ENCODE measurements at regions not wholly inside any gene's neighbourhood (a gene's known extent, or its start where the extent isn't known, plus 50 kb on each side); places are given as distances from the start of the nearest gene placed in this dataset.
A peak's percentile ranks its signal among the peaks of the same experiment; 100 is the strongest.

DNA sequence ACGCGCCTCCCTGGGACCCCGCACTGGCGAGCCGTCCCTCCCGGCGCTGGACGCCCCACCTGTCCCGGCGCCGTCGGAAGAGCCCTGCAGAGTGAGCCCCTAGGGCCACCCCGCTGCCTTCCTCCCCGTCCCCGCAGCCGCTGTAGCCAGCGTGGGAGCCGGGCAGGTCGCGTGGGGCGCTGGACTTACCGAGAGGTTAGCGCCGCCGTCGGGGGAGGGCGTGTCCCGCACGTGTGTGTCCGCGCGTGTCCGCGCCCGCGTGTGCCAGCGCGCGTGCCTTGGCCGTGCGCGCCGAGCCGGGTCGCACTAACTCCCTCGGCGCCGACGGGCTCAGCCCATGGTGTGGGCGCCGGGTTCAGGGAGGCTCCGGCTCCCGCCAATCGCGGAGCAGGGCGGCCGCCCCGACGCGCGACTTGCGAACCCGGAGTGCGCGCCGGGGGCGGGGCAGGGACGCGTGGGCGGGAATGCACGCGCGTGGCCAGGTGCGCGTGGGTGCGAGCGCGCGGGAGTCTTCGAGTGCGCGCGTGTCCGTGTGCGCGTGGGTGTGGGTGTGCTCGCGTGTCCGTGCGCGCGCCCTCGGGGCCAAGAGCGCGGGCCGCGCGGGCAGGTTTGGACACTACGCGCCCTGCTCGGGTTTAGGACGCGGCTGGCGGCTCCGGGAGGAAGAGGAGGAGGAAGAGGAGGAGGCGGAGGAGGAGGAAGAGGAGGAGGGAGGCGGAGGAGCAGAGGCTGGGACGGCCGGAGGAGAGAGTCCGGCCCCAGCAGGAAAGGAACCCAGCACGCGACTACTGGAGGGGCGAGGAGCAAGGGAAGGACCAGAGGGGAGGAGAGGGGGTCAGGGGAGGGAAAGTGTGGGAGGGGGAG lies 145.2 kb upstream of the ETS2 start:
- Histone ChIP-seq H3K36me3 (ENCODE audit: control insufficient read depth, insufficient read depth, low read length) (no peaks in the 10 kb centered on the region), H3K27me3 (ENCODE audit: control insufficient read depth, insufficient read depth, low read length) (peaks cover 45% of the 10 kb centered on the region), H3K4me3 (ENCODE audit: low read depth, low read length) (peak overlapping the region; percentile 24)
- TF ChIP-seq, protein P1, sequence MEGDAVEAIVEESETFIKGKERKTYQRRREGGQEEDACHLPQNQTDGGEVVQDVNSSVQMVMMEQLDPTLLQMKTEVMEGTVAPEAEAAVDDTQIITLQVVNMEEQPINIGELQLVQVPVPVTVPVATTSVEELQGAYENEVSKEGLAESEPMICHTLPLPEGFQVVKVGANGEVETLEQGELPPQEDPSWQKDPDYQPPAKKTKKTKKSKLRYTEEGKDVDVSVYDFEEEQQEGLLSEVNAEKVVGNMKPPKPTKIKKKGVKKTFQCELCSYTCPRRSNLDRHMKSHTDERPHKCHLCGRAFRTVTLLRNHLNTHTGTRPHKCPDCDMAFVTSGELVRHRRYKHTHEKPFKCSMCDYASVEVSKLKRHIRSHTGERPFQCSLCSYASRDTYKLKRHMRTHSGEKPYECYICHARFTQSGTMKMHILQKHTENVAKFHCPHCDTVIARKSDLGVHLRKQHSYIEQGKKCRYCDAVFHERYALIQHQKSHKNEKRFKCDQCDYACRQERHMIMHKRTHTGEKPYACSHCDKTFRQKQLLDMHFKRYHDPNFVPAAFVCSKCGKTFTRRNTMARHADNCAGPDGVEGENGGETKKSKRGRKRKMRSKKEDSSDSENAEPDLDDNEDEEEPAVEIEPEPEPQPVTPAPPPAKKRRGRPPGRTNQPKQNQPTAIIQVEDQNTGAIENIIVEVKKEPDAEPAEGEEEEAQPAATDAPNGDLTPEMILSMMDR (IDR thresholded peaks at IDR 0.05; ENCODE audit: insufficient read depth, low read length, poor library complexity, severe bottlenecking): no peak
- DNase-seq (ENCODE audit: low read depth): no peak

DNA sequence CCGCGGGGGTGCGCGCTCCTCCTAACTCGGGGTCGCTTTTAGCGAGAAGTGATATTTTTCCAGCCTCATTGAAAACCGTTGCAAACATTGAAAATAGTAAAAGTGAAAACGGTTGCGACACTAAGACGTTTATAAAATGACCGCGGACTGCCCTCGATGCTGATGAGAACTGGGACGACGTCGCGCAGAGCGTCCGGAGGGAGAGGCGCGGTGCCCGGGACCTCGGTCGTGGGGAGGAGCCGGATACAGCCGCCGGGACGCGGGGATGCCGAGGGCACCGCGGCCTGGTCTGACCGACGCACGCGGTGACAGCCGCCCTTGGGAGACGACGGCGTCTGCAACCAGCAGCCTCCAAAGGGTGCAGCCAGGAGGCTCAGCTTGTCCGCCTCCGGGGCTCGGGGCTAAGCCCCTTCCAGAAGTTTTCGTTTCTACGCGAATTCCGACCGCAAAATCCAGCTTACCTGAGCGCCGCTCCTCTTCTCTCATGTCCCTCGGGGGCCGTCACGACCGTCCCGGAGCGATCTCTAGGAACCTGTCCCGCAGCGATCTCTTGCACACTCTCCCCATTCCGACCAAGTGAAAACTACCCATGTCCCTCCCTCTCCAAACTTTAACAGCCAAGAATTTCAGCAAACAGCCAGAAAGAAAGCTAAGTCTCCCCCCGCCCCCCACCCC lies 144.4 kb upstream of the ETS2 start:
- Histone ChIP-seq H3K27me3 (ENCODE audit: control insufficient read depth, insufficient read depth, low read length) (peaks cover 40% of the 10 kb centered on the region), H3K36me3 (ENCODE audit: control insufficient read depth, insufficient read depth, low read length) (no peaks in the 10 kb centered on the region), H3K4me3 (ENCODE audit: low read depth, low read length) (peak overlapping the region; percentile 24)
- TF ChIP-seq, protein P1 (IDR thresholded peaks at IDR 0.05; ENCODE audit: insufficient read depth, low read length, poor library complexity, severe bottlenecking): no peak
- no peak for DNase-seq (ENCODE audit: low read depth)

DNA sequence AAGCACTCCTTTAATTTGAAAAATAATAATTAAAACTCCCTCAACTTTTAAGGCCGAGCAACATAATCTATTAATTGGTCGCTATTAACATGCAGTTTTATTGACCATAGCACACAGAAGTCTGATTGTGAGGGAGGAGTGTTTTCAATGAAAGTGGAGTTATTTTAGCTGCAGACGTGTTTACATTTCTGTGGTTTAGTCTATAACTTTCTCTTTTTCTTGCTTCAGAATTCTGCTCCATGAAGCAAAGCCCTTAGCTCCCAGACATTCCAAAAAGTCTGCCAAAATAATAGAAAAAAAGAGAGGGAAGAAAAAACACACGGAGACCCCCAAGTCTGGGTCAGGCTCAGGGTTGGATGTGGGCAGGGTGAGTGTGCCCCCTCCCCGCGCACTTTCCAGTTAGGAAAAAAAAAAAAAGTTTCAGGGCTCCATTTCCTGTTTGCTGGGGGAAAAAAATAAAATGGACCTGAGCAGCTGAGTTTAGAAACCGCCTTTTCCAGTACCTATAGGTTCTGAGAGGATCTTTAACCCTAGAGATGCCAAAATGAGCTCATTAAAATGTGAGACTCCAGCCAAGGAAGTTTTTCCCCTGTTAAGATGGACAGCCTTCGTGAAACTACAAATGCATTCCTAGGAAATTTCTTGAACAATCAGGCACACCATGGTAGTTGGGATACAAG lies 143.7 kb upstream of the ETS2 start:
- no peak for DNase-seq (ENCODE audit: low read depth)
- Histone ChIP-seq H3K36me3 (ENCODE audit: control insufficient read depth, insufficient read depth, low read length) (no peaks in the 10 kb centered on the region), H3K4me3 (ENCODE audit: low read depth, low read length) (no peak overlapping the region), H3K27me3 (ENCODE audit: control insufficient read depth, insufficient read depth, low read length) (peaks cover 40% of the 10 kb centered on the region)
- TF ChIP-seq, protein P1 (IDR thresholded peaks at IDR 0.05; ENCODE audit: insufficient read depth, low read length, poor library complexity, severe bottlenecking): no peak

DNA sequence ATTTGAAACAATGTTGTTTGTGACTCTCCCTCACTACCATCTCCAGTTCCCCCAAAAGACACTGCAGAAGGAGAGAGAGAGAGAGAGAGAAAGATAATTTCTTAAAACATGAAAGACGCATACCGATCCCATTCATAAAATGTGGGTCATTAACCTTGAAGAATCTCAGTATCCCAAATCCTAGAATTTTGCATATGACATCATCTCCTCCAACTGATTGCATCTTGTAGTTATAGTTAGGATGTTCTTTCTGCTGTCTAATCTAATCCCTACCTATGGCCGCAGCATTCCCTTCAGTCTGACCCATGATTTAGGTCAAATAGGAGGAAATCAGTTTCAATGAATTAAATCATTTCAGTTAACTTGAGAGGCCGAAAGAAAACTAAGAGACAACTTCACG lies 142.4 kb upstream of the ETS2 start:
- DNase-seq (ENCODE audit: low read depth): no peak
- Histone ChIP-seq H3K4me3 (ENCODE audit: low read depth, low read length) (no peak overlapping the region), H3K36me3 (ENCODE audit: control insufficient read depth, insufficient read depth, low read length) (no peaks in the 10 kb centered on the region), H3K27me3 (ENCODE audit: control insufficient read depth, insufficient read depth, low read length) (peaks cover 40% of the 10 kb centered on the region)
- TF ChIP-seq, protein P1 (IDR thresholded peaks at IDR 0.05; ENCODE audit: insufficient read depth, low read length, poor library complexity, severe bottlenecking): no peak

DNA sequence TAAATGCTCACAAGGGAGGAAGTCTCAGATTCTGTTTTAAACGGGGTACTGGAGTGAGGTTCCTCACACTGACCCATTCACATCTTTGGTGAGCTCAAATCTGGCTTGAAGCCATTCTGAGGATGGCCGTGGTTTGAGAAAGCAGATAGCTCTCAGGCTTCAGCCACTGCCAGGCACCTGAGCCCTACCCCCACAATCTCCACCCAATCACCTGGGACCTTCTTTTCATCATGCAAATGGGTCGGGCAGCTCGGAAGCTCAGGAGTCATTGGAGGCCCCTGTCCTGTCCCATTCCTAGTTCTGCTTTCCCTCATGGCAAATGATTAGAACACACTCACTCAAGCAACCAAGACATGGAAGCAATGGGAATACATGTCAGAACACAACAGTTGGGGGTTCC lies 141.4 kb upstream of the ETS2 start:
- Histone ChIP-seq H3K4me3 (ENCODE audit: low read depth, low read length) (no peak overlapping the region), H3K36me3 (ENCODE audit: control insufficient read depth, insufficient read depth, low read length) (no peaks in the 10 kb centered on the region), H3K27me3 (ENCODE audit: control insufficient read depth, insufficient read depth, low read length) (peaks cover 39% of the 10 kb centered on the region)
- DNase-seq (ENCODE audit: low read depth): no peak
- TF ChIP-seq, protein P1 (IDR thresholded peaks at IDR 0.05; ENCODE audit: insufficient read depth, low read length, poor library complexity, severe bottlenecking): no peak
